NCI-H1417 treated with DMSO at 0.1 percent for 48 hours (cell line): ENCODE measurements at regions not wholly inside any gene's neighbourhood (a gene's known extent, or its start where the extent isn't known, plus 50 kb on each side); places are given as distances from the start of the nearest gene placed in this dataset.
"Not testable (repeated sequence)": the region's sequence is repeated elsewhere in the genome, so short reads cannot be mapped to it uniquely, and the experiment has no call there.

Experiments used
- DNase-seq: peaks from one replicate; lab custom pipeline; 2025; lab: John Stamatoyannopoulos, UW

DNA sequence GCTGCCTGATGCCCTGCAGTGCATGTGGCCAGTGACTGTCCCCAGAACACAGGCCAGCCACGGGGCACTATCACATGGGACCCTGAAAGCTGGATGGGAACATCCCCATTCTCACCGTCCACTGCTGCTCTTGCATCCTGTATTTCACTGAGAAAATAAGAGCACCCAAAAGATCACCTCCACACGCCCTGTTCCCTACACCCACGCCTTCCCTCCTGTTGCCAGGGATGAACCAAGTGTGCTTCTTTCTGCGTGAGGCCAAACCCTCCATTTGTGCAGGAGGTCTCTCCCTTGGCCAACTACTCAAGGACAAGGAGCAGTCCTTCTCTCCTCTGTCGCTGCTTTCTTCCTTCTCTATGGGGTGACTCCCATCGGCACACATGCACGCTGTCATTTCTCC is 118.3 kb downstream of the LRRC37A3 start:
- DNase-seq = not testable (repeated sequence)

DNA sequence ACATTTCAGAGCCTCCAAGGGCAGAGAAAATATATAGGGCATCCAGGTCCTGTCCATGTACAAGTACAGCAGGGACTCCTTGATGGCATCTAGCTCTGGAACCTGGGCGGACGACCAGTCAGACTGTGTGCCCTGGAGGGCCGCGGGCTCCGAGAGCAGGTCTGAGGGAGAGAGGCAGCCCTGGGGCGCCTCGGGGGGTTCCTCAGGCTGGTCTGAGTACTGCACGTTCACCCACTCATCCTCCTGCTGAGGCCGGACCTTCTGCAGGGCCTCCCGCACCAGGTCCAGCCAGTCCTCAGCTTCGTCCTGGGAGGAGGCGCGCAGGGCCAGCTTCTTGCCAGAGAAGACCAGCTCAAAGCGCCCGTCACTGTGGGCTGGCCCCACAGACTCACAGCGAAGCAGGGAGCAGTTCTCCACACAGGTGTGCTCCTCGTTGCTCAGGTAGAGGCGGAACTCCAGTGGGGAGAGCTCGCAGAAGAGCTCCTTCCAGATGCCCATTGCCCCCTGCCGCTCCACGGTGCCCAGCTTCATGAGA is 118.8 kb downstream of the LRRC37A3 start:
- not testable (repeated sequence) for DNase-seq

DNA sequence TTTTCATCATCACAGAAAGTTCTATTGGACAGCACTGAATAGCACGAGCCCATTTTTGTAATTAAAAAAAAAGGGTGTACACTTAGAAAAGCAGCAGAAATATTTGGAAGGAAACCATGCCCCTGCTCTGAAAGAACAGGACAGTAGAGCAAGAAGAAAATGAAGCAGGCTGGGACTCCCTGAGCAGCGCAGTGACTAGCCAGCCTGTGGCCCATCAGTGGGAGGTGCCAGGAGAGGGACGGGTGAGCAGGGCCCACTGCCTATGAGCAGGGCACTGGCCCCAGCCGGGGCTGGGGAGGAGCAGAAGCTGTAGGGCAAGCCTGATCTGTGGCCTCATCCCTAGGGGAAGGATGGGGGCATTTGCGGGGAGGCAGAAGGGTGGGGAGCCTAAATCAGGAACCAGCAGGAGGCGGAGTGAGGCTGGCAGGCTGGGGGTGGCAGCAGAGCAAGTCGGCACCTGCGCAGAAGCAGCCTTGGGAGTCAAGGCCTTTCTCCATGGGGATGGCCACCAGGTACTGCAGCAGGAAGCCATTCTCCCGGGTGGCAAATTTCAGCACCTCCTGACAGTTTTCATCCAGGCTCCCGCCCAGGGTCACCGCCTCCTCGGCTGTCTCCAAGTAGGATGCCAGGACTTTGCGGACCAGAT is 119.6 kb downstream of the LRRC37A3 start:
- DNase-seq = not testable (repeated sequence)

DNA sequence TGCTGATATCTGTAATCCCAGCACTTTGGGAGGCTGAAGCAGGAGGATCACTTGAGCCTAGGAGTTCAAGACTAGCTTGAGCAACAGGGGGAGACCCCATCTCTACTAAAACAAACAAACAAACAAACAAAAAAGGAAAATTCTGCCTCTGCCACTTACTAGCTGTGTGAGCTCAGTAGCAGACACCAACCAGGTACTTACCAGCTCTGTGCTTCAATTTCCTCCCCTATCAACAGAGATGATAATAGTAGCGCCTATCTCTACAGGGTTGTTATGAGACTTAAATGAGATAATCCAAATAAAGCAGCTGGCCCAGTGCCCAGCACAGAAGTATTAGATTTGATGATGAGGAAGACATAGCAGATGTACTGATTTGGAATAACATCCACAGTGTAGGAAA is 120.3 kb downstream of the LRRC37A3 start:
- not testable (repeated sequence) for DNase-seq

DNA sequence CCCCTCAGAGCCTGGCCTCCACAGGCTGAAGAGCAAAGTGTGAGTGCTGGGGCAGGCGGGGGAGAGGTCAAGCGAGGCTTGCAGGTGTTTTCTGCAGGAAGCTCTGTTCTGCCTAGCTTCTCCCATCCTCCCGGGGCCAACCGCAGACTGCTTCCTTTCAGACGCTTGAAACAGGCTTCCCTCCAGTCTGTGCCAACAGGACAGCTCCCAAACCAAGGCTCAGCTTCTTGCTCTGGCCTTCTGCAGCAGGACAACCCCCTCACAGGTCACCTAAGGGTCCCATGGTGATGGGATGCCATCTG is 120.8 kb downstream of the LRRC37A3 start:
- not testable (repeated sequence) for DNase-seq

DNA sequence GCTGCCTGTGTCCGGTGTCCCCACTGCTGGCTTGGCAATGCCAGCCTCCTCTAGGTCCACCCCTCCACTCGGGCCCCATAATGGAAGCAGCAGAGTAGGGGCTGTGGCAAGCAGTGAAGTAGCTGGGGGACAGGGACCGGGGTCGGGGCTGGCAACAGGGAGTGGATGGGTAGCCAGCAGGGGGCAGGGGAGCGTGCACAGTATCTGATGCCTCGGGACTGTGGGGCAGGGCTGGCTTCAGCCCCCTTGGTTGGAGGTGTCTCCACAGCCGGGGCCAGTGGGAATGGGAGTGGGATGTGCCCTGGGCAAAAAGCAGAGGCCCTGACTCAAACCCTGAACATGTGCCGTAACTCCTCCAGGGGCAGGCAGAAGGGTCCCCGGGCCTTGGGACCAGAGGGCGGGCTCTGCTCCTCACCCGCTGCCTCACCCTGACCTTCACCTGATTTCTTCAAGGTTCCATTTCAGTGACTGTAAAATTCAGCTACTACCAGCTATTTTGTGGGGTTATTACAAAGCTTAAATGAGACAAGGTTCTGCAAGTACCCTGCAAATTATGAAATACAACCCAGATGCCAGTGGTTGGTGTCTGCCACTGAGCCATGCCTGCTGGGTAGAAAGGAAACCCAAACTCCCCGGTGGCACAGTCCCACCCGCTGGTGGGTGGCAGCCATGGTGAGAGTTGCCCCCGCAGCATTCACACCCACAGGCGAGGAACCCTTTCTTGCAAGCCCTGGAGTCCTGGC is 121.4 kb downstream of the LRRC37A3 start:
- DNase-seq = not testable (repeated sequence)

DNA sequence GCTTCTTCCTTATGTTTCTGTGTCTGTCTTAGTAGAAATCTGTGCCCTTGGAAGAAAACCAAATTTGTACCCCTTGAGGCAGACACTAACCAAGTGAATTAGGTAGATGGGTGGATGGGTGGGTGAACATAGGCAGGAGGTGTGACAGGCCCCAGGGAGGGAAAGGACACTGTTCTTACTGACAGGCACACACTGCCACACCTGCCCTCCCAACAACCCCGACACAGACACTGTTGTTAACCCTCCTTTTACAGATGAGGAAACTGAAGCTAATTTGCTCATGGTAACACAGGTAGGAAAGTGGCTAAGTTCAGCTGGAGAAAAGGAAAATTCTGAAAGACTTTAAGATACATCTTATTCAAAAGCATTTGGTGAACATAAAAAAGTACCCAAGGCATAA is 123.9 kb downstream of the LRRC37A3 start:
- not testable (repeated sequence) for DNase-seq

DNA sequence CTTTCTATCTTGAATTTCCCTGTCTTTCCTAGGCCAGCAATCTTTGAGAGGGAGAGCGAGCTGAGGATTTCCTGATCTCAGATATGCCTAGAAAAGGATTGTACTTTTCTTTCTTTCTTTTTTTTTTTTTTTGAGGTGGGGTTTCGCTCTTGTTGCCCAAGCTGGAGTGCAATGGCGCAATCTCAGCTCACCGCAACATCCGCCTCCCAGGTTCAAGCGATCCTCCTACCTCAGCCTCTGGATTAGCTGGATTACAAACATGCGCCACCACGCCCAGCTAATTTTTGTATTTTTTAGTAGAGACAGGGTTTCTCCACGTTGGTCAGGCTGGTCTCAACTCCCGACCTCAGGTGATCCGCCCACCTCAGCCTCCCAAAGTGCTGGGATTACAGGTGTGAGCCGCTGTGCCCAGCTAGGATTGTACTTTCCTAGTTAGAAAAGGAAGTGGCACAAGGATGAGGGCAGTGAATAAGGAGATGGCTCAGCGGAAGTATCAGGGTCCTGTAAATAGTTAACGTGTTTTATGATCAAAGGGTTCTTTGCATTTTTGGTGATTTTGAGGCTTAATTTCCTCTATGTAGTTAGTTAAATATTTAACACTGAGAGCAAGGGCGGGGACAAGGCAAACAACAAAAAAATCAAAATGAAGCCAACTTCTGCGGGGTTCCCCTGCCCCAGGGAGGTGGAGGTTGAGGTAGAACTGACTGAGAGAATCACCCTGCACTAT is 124.6 kb downstream of the LRRC37A3 start:
- not testable (repeated sequence) for DNase-seq

DNA sequence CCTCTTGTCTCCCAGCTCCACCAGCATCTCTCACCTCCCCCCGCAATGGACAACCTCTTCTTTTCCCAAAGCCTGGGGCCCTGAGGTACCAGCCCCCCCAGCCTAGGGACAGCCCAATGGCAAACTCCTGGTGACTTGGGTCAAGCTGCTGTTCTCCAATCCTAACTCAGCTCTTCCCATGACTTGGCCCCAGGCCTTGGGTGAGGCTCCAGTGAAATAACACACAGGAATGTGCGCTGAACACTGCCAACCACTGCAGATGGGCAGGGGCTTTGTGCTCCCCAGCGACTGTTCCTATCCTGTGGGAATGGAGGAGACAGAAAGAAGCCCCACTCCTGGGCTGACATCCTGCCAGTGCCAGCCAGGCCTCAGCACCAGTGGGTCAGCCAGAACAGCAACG is 125.2 kb downstream of the LRRC37A3 start:
- not testable (repeated sequence) for DNase-seq

DNA sequence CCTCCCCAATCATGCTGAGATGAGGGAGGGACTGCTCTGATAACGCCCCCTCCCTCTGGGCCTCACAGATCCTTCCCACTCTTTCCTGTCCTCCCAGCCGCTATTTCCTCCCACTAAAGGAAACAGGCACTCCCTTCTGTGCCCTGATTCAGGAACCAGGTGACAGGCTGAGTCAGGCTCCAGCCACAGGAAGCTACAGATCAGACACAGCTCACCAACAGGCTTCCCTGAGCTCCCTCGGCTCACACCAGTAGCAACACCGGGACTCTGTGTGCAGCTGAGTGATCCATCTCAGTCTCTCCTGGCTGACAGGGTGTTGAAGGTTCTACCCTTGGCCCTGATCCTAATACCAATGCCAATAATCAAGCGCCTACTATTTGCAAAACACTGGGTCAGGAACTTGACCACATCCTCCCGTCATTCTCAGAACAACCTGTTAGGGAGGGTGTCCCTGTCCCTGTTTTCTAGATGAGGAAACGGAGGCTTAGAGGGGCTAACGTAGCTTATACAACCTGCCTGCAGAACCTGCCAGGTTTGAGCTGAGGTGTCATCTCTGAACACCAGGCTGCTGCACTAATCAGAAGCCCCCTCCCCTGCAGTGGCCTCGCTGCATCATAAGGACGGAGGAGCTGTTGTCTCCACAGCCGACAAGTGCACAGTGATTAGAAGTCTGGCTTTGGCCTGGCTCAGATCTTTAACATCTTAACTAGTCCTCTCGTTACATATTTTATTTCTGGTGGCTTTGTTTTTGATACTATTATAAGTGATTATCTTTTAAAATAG is 126.3 kb downstream of the LRRC37A3 start:
- DNase-seq = not testable (repeated sequence)

DNA sequence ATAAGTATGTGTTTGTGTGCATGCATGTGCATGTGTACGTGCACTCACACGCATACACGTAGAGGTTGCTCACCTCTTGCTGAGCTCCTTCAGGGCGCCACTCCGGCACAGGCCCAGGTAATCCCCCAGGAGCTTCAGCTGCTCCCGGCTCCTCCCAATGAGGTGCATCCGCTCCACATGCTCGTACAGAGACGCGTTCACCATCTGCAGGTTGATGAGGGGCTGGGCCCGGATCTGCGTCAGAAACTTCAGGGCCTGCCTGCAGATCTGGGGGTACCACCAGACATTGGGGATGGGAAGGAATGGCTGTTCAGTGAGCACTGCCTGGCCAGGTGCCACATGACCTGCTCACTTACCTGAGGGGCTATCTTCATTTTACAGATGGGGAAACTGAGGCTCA is 127.0 kb downstream of the LRRC37A3 start:
- not testable (repeated sequence) for DNase-seq

DNA sequence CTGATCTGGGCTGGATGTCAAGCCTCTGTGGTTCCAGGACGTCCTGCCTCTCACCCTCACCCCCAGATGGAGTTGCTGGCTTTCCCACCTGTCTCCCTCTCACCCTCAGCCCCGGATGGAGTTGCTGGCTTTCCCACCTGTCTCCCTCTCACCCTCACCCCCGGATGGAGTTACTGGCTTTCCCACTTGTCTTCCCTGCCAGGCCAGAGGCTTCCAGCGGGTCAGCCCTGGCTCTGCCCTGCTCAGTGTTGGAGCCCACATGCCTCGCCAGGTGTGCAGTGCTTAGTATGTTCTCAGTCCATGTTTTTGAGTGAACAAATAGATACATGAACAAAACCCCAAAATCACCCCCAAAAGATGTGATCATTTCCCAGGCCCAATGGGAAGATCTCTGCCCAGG is 127.6 kb downstream of the LRRC37A3 start:
- DNase-seq = not testable (repeated sequence)

DNA sequence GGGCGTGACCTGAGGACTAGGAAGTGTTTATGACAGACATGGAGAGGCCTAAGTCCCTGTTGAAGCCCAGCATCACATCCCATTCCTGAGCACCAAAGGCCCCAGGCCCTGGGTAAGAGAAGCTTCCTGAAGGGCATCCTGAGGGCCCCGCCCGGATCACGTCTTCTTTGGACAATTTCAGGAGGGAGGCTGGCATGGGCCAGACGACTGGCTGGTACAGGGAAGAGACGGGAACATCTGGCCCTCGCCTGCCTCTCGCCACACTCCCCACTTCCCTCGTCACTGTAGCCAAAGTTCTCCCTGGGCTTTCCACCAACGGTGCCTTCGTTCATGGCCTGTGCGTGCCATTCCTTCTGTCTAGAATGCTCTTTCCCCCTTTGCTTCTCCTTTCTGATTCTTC is 128.1 kb downstream of the LRRC37A3 start:
- DNase-seq = not testable (repeated sequence)

DNA sequence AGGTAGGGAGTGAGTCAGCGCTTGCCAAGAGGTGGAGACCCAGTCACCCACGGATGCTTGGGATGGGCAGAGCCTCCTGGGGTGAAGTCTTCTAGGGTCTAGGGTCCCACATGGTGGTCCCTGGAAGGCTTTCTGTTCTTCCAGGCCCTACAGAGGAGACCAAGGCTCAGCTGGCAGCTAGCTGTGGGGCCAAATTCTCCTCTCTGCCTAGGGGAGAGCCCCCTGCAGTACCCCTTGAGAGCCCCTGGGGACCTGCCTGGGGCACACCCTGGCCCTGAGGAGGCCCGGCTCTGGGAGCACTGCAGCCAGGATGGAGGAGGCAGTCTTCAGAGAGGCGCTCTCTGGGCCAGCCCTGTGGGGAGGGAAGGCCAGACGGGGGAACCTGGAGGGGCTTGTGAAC is 128.6 kb upstream of the SMURF2 start:
- DNase-seq = not testable (repeated sequence)

DNA sequence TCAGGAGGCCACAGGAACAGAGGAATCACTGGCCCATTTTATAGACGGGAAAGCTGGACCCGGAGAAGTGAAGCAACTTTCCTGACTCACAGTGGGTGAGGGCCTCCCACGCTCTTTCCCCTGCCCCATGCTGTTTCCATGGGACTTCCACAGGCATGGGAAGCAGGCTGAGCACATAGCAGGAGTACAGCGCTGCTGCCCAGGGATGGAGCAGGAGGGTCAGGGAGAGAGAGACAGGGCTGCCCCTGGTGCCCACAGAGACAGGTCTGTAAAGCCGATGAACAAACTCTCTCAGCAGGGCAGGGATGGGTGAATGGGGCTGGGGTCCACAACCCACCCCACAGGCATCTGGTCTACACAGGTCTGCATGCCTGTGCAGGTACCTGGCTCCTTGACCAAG is 128.1 kb upstream of the SMURF2 start:
- DNase-seq = not testable (repeated sequence)

DNA sequence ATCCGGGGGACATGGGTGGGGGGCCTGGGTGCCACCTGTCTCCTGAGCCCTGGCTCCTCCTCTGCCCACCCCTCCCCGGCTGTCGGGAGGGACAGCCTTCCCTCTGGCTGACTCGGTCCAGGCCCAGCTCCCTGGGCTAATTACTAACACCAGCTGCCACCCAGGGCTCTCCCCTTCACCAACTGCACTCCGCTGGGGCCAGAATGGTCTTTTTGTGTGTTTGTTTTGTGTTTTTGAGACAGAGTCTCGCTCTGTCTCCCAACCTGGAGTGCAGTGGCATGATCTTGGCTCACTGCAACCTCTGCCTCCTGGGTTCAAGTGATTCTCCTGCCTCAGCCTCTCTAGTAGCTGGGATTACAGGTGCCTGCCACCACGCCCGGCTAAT is 126.9 kb upstream of the SMURF2 start:
- DNase-seq = not testable (repeated sequence)

DNA sequence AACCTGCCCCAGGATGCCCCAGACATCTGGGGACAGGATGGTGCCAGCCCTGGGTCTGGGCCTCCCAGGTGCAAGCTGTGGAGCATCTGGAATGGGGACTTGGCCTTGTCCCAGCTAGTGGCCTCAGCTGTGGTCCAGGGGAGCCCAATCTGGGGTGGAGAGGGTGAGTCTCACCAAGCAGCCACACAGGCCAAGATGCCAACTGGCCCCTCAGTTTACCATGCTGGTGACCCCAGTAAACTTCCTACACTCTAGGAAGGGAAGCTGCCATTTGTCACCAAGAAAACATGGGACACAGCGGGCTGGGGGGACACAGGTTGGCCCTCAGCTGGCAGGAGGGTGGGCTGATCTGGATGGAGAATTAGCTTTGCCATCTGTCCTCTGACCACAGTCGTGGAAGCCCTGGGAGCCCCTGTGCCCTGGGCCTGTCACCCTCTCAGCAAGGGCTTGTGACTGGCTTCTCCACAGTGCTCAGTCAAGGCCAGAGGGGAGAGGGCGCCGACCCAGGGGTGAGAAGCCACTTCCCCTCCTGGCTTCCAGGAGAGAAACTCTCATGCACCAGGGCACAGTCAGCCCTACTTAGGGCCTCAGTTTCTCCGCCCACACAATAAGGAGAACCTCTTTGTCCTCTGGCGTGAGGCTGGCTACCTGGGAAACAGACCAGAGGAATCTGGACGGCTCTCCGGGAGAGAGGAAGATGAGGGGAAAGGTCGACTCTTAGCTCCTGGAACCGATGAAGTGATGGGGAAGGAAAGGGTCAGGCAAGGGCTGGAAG is 126.4 kb upstream of the SMURF2 start:
- no peak for DNase-seq

DNA sequence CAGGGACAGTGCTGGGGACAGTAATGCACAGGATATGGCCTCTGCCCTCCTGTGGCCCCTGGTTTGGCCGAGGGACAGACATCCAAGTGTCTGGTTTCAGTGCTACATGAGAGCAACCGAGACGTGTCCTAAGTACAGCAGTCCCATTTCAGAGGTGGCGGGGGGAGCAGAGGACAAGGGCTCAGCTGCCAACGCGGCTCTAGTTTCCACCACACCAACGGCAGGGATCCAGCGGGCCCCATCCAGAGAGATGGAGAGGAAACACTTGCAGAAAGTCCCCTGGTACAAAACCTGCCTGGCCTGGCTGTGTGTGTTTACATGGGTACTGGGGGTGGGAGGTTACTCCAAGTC is 125.8 kb upstream of the SMURF2 start:
- DNase-seq = no peak

DNA sequence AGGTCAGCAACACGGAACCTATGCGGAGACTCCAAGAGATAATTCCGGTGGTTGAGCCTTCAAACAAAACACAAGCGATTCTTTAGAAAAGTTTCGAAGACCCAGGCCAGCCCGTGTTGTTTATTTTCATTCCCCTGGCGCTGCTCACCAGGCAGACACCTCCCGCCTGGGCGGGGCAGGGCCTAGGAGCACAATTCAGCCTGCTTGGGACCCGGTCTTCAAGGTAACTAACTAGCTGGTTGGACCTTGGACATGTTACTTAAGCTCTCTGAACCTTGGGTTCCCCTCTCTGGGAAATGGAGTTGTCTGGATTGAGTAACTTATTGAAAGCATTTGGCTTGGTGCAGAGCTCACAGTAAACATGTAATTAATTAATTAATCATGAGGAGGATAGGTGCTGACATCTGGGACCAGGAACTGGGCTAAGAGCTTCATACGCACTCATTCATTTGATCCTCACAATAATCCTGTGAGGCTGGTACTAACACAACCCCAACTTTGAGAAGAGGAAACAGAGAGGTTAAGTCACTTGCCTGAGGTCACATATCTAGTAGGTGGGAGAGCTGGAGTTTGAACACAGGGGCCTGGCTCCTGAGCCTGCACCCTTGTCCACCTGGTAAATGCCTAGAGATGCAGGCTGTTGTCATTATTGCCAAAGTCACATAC is 125.3 kb upstream of the SMURF2 start:
- DNase-seq = no peak

DNA sequence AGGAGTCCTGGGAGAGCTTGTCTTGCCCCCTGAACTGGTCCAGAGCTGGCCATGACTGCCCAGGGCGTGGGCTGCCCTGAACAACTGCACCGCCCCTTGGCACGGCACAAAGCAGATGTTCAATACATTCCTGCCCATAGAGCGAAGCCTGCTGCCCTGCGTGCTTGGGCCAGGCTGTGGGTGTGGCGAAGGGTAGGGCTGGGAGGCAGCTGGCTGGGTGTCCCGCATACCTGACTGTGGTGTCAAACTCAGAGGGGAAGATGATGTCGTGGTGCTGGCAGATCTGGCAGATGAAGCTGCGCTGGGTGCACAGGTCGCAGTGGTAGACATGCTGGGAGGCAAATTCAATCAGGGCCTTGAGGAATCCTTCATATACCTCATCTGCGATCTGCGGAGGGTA is 124.2 kb upstream of the SMURF2 start:
- DNase-seq = no peak

DNA sequence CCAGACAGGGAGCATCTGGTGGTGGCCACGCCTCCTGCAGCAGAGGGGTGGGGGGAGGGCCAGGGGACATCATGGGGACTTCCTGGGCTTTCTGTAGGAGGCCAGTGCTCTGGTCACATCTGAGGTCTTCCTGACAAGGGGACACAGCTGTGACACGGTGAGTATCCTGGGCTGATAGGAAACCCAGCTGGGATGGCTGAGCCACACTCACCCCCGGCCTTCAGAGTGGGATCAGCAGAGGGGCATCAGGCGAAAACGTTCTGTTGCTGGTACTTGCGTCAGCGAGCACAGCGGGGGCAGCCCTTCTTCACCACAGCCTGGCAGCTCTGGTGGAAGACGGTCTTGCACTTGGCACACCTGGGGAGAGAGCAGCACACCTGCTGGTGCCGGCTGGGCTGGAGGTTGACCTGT is 122.9 kb upstream of the SMURF2 start:
- no peak for DNase-seq
